Mesenchymal stem cell (in vitro differentiated cells and primary cell): ENCODE measurements at regions not wholly inside any gene's neighbourhood (a gene's known extent, or its start where the extent isn't known, plus 50 kb on each side); places are given as distances from the start of the nearest gene placed in this dataset.

Experiments used
- DNase-seq: peaks from one replicate; pipeline ENCODE4 v3.0.0-alpha.2; 2013
- H2AFZ ChIP-seq: one replicate; pipeline ENCODE4 v1.6.1; 2013; ENCODE audit warnings: low read depth, mild to moderate bottlenecking, control low read depth, inconsistent platforms, low read length, moderate library complexity
- H2AK5ac ChIP-seq: 2 replicates; pipeline ENCODE4 v1.6.1; 2013; ENCODE audit warnings: low read length, moderate library complexity, mild to moderate bottlenecking, inconsistent platforms; ENCODE audit not compliant: severe bottlenecking
- H2BK120ac ChIP-seq: one replicate; pipeline ENCODE4 v1.6.1; 2013; ENCODE audit warnings: low read depth, mild to moderate bottlenecking, inconsistent platforms, low read length, moderate library complexity
- H2BK12ac ChIP-seq, 2 experiments: one replicate each; pipeline ENCODE4 v1.6.1; 2013; ENCODE audit warnings: inconsistent platforms in 2 of 2, low read length in 2 of 2, mild to moderate bottlenecking in 2 of 2, moderate library complexity in 2 of 2, control low read depth in 1 of 2
- H2BK15ac ChIP-seq: one replicate; pipeline ENCODE4 v1.6.1; 2013; ENCODE audit warnings: mild to moderate bottlenecking, low read depth, inconsistent platforms; ENCODE audit not compliant: poor library complexity, severe bottlenecking
- H2BK5ac ChIP-seq: 2 replicates; pipeline ENCODE4 v1.6.1; 2013; ENCODE audit warnings: low read depth, mild to moderate bottlenecking, low read length, control low read depth, inconsistent platforms; ENCODE audit not compliant: poor library complexity, severe bottlenecking
- H3K14ac ChIP-seq, 2 experiments: one replicate each; pipeline ENCODE4 v1.6.1; 2013; ENCODE audit warnings: inconsistent platforms in 2 of 2, low read length in 2 of 2, control low read depth in 1 of 2, mild to moderate bottlenecking in 1 of 2, moderate library complexity in 1 of 2
- H3K18ac ChIP-seq, 2 experiments: one replicate each; pipeline ENCODE4 v1.6.1; 2013; ENCODE audit warnings: inconsistent platforms in 2 of 2, low read length in 2 of 2, control low read depth in 1 of 2, low read depth in 1 of 2, mild to moderate bottlenecking in 1 of 2
- H3K23ac ChIP-seq, 2 experiments: one replicate each; pipeline ENCODE4 v1.6.1; 2013; ENCODE audit warnings: inconsistent platforms in 2 of 2, low read length in 2 of 2, mild to moderate bottlenecking in 2 of 2, moderate library complexity in 2 of 2, control low read depth in 1 of 2
- H3K27ac ChIP-seq: 2 replicates; pipeline ENCODE4 v1.5.1; 2013; ENCODE audit warnings: mild to moderate bottlenecking, moderate library complexity, low read length, control low read depth, inconsistent platforms; ENCODE audit not compliant: poor library complexity, severe bottlenecking
- H3K27me3 ChIP-seq, 2 experiments: 2 replicates each; pipeline versions ENCODE4 v1.6.1 to v1.7.0; 2013; ENCODE audit warnings: low read length in 2 of 2, mild to moderate bottlenecking in 2 of 2, moderate library complexity in 2 of 2, control low read depth in 1 of 2, inconsistent platforms in 1 of 2; ENCODE audit not compliant: control insufficient read depth in 1 of 2, insufficient read depth in 1 of 2
- H3K36me3 ChIP-seq, 2 experiments: 2 replicates each; pipeline versions ENCODE4 v1.6.1 to v1.7.0; 2013; ENCODE audit warnings: low read length in 2 of 2, control low read depth in 1 of 2, inconsistent platforms in 1 of 2, low read depth in 1 of 2, mild to moderate bottlenecking in 1 of 2; ENCODE audit not compliant: insufficient read depth in 2 of 2, control insufficient read depth in 1 of 2
- H3K4ac ChIP-seq, 2 experiments: one replicate each; pipeline ENCODE4 v1.6.1; 2013; ENCODE audit warnings: inconsistent platforms in 2 of 2, low read length in 2 of 2, mild to moderate bottlenecking in 2 of 2, moderate library complexity in 2 of 2, control low read depth in 1 of 2, low read depth in 1 of 2
- H3K4me1 ChIP-seq: 2 replicates; pipeline ENCODE4 v1.6.1; 2013; ENCODE audit warnings: low read depth, low read length, control low read depth; ENCODE audit not compliant: control insufficient read depth, insufficient read depth
- H3K4me2 ChIP-seq: 2 replicates; pipeline ENCODE4 v1.6.1; 2013; ENCODE audit warnings: low read length, mild to moderate bottlenecking, inconsistent platforms; ENCODE audit not compliant: poor library complexity, severe bottlenecking
- H3K4me3 ChIP-seq, 2 experiments: 2 replicates each; pipeline versions ENCODE4 v1.5.1 to v1.7.0; 2013; ENCODE audit warnings: low read length in 2 of 2, mild to moderate bottlenecking in 2 of 2, control low read depth in 1 of 2, low read depth in 1 of 2; ENCODE audit not compliant: insufficient read depth in 1 of 2
- H3K79me1 ChIP-seq: replicated peaks from 2 replicates; pipeline ENCODE4 v1.6.1; 2013; ENCODE audit warnings: mild to moderate bottlenecking, control low read depth, low read length, inconsistent platforms; ENCODE audit not compliant: poor library complexity, severe bottlenecking
- H3K9ac ChIP-seq: 2 replicates; pipeline ENCODE4 v1.7.0; 2013; ENCODE audit warnings: mild to moderate bottlenecking, low read length, moderate library complexity
- H3K9me3 ChIP-seq: 2 replicates; pipeline ENCODE4 v1.7.0; 2013; ENCODE audit warnings: mild to moderate bottlenecking, low read length; ENCODE audit not compliant: control insufficient read depth
- H4K8ac ChIP-seq: one replicate; pipeline ENCODE4 v1.6.1; 2013; ENCODE audit warnings: inconsistent platforms, mild to moderate bottlenecking, low read length, moderate library complexity
- H4K91ac ChIP-seq: one replicate; pipeline ENCODE4 v1.6.1; 2013; ENCODE audit warnings: mild to moderate bottlenecking, low read length, inconsistent platforms
- WGBS: methylation state at CpG from one replicate; pipeline ENCODE4 v1.1.7; 2013; ENCODE audit warnings: mixed read lengths; 5-methylcytosine and 5-hydroxymethylcytosine counted together

GRCh38 chr2:164430166-164430783 lies 191.0 kb downstream of the GRB14 start:
- Histone ChIP-seq H2BK5ac (no peak overlapping the region), H3K18ac (no peak overlapping the region), H4K8ac (no peak overlapping the region), H3K27ac (no peak overlapping the region), H3K4me2 (no peak overlapping the region), H3K79me1 (no peaks in the 10 kb centered on the region), H3K36me3 (no peaks in the 10 kb centered on the region), H3K9me3 (no peaks in the 10 kb centered on the region), H3K4ac (no peak overlapping the region), H2BK120ac (no peak overlapping the region), H2BK15ac (no peak overlapping the region), H4K91ac (no peak overlapping the region), H3K4me3 (no peak overlapping the region), H3K23ac (no peak overlapping the region), H2BK12ac (no peak overlapping the region), H3K4me1 (no peaks in the 10 kb centered on the region), H2AFZ (no peak overlapping the region), H3K14ac (no peak overlapping the region), H3K27me3 (no peaks in the 10 kb centered on the region), H2AK5ac (no peak overlapping the region), H3K9ac (no peak overlapping the region)
- peak; percentile 48 for DNase-seq
- WGBS = 98% methylated on average over 2 of the region's 3 CpGs

DNA sequence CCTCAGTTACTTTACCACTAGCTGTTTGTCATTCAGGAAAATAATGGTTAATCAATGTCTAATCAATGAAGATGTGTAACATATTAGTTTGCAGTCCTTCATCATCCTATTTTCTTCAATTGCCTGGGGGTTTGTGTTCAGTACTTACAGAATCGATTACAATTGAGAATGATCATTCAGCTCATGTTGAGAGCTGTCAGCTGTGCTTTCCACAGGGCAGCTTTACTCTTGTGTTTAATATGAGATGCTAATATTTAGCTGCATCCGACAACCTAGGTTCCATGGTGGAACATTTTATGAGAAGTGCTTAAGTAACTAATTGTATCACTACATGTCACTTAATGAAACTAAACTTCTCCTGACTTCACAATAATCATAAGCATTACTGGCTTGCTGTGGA lies 191.9 kb downstream of the GRB14 start:
- no peak for DNase-seq
- WGBS = 75% methylated on average over 1 of the region's 2 CpGs

DNA sequence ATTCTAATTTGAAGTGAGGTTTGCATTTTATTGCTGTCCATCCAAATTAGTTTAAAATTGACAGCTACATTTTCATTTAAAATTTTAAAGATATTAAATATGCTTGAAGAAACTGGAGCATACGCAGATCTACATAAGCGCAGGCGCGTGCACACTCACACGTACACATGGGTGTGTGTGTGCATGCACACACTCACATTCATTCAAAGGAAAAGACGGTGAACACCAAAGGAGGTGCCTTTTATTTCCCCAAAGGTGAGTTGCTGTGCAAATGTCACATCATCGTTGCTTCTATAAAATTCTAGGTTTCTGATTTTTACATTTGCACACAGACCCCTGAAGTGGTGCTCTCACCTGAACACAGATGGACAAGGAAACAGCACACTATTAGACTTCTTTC lies 194.2 kb downstream of the GRB14 start:
- Histone ChIP-seq H2AK5ac (no peak overlapping the region), H3K14ac (no peak overlapping the region), H2BK15ac (no peak overlapping the region), H3K4me1 (no peaks in the 10 kb centered on the region), H3K4me2 (no peak overlapping the region), H3K9me3 (no peaks in the 10 kb centered on the region), H4K8ac (no peak overlapping the region), H3K27me3 (no peaks in the 10 kb centered on the region), H4K91ac (no peak overlapping the region), H3K27ac (no peak overlapping the region), H2BK5ac (no peak overlapping the region), H3K18ac (no peak overlapping the region), H2AFZ (no peak overlapping the region), H2BK12ac (no peak overlapping the region), H3K79me1 (no peaks in the 10 kb centered on the region), H3K9ac (no peak overlapping the region), H3K36me3 (no peaks in the 10 kb centered on the region), H2BK120ac (no peak overlapping the region), H3K4ac (no peak overlapping the region), H3K4me3 (no peak overlapping the region), H3K23ac (no peak overlapping the region)
- no peak for DNase-seq
- WGBS = 97% methylated on average over 7 of the region's 7 CpGs

More for the DNA sequence above, 191.9 kb downstream of the GRB14 start:
- Histone ChIP-seq H4K8ac (no peak overlapping the region), H3K36me3 (no peaks in the 10 kb centered on the region), H3K4me2 (no peak overlapping the region), H3K18ac (no peak overlapping the region), H2BK120ac (no peak overlapping the region), H3K9ac (no peak overlapping the region), H2AK5ac (no peak overlapping the region), H3K4ac (no peak overlapping the region), H3K4me1 (no peaks in the 10 kb centered on the region), H3K14ac (no peak overlapping the region), H3K9me3 (no peaks in the 10 kb centered on the region), H2BK5ac (no peak overlapping the region), H2AFZ (no peak overlapping the region), H3K79me1 (no peaks in the 10 kb centered on the region), H2BK15ac (no peak overlapping the region), H3K27me3 (no peaks in the 10 kb centered on the region), H2BK12ac (no peak overlapping the region), H3K27ac (no peak overlapping the region), H4K91ac (no peak overlapping the region), H3K4me3 (no peak overlapping the region), H3K23ac (no peak overlapping the region)

DNA sequence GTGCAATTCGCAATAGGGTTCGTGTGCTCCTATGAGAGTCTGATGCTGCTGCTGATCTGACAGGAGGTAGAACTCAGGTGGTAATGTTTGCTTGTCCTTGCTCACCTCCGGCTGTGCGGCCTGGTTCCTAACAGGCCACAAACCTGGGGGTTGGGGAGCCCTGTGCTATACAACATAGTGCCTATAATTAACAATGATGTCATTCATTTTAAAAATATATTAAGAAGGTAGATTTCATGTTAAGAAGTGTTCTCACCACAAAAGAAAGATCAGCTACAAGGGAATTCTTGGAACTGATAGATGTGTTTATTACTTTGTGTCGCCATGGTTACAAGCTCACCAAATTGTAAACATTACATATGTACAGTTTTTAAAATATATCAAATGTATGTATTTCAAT lies 200.5 kb downstream of the GRB14 start:
- Histone ChIP-seq H3K79me1 (no peaks in the 10 kb centered on the region), H3K14ac (no peak overlapping the region), H3K9me3 (no peaks in the 10 kb centered on the region), H3K27ac (no peak overlapping the region), H3K18ac (no peak overlapping the region), H2AK5ac (no peak overlapping the region), H3K9ac (no peak overlapping the region), H4K8ac (no peak overlapping the region), H3K23ac (no peak overlapping the region), H2BK120ac (no peak overlapping the region), H3K27me3 (no peaks in the 10 kb centered on the region), H3K4me3 (no peak overlapping the region), H3K4ac (no peak overlapping the region), H2BK12ac (no peak overlapping the region), H2BK15ac (no peak overlapping the region), H3K4me2 (no peak overlapping the region), H3K4me1 (no peaks in the 10 kb centered on the region), H2BK5ac (no peak overlapping the region), H2AFZ (no peak overlapping the region), H4K91ac (no peak overlapping the region), H3K36me3 (no peaks in the 10 kb centered on the region)
- no peak for DNase-seq
- WGBS = 86% methylated on average over 2 of the region's 5 CpGs
